GM18873 (cell line): ENCODE measurements at regions not wholly inside any gene's neighbourhood (a gene's known extent, or its start where the extent isn't known, plus 50 kb on each side); places are given as distances from the start of the nearest gene placed in this dataset.

Source experiments
- ATAC-seq: cut with Tn5 transposase; IDR thresholded peaks from one replicate; pipeline ENCODE4 v1.9.1; 2021; ENCODE audit warnings: mild to moderate bottlenecking, moderate library complexity, moderate number of reproducible peaks; ENCODE audit not compliant: unreplicated experiment, low FRiP score

- no peak for ATAC-seq
Observed at GRCh38 chr6:40806256-40806864, 219.2 kb upstream of the LRFN2 start.

- ATAC-seq: no peak
Observed at GRCh38 chr6:40805336-40805735, 218.2 kb upstream of the LRFN2 start.

GRCh38 chr6:40804905-40805304, 217.7 kb upstream of the LRFN2 start:
- no peak for ATAC-seq

GRCh38 chr6:40803897-40804702, 216.9 kb upstream of the LRFN2 start:
- ATAC-seq: no peak

GRCh38 chr6:40802481-40802880, 215.3 kb upstream of the LRFN2 start:
- ATAC-seq: no peak

- no peak for ATAC-seq
Observed at GRCh38 chr6:40799296-40800140, 212.4 kb upstream of the LRFN2 start.

GRCh38 chr6:40798069-40798770, 211.1 kb upstream of the LRFN2 start:
- no peak for ATAC-seq

- ATAC-seq: no peak
Observed at GRCh38 chr6:40796260-40797221, 209.4 kb upstream of the LRFN2 start.

GRCh38 chr6:40794586-40794985, 207.4 kb upstream of the LRFN2 start:
- ATAC-seq: no peak

GRCh38 chr6:40792183-40792582, 205.0 kb upstream of the LRFN2 start:
- no peak for ATAC-seq

- ATAC-seq: no peak
Observed at GRCh38 chr6:40791004-40791403, 203.8 kb upstream of the LRFN2 start.

GRCh38 chr6:40788661-40789655, 201.8 kb upstream of the LRFN2 start:
- no peak for ATAC-seq

- no peak for ATAC-seq
Observed at GRCh38 chr6:40782355-40782754, 195.2 kb upstream of the LRFN2 start.

GRCh38 chr6:40780637-40781036, 193.5 kb upstream of the LRFN2 start:
- no peak for ATAC-seq

- ATAC-seq: no peak
Observed at GRCh38 chr6:40779409-40779808, 192.2 kb upstream of the LRFN2 start.

GRCh38 chr6:40778918-40779317, 191.8 kb upstream of the LRFN2 start:
- ATAC-seq: no peak

- no peak for ATAC-seq
Observed at GRCh38 chr6:40778196-40778595, 191.0 kb upstream of the LRFN2 start.

GRCh38 chr6:40774932-40775331, 187.8 kb upstream of the LRFN2 start:
- no peak for ATAC-seq
